ENCODE measurements at regions not wholly inside any gene's neighbourhood (a gene's known extent, or its start where the extent isn't known, plus 50 kb on each side); places are given as distances from the start of the nearest gene placed in this dataset.

- H3K36me3 ChIP-seq (replicated peaks in 1 of 2) = no peaks in the 10 kb centered on the region
- H3K9me3 ChIP-seq (replicated peaks in 1 of 3) = no peaks in the 10 kb centered on the region
- H3K27me3 ChIP-seq = no peaks in the 10 kb centered on the region
- intact Hi-C loops (cut with DNase I) = no loop called here
- DNase-seq = no peak
- H3K4me1 ChIP-seq (replicated peaks in 1 of 2) = no peaks in the 10 kb centered on the region
- WGBS, 4 donors = 48 to 90% (median 75%) methylated on average over 7 of the region's 7 CpGs
- no peak for TF ChIP-seq CTCF (IDR thresholded peaks at IDR 0.05)
- no peak for TF ChIP-seq POLR2A (IDR thresholded peaks at IDR 0.05)
- no peak overlapping the region for H3K27ac ChIP-seq
- no peak overlapping the region for H3K4me3 ChIP-seq
Observed at GRCh38 chr3:55413236-55413635, 73.9 kb downstream of the WNT5A start.

GRCh38 chr3:55412545-55412944 is 74.6 kb downstream of the WNT5A start:
- Histone ChIP-seq H3K4me1 (replicated peaks in 1 of 2) (no peaks in the 10 kb centered on the region), H3K9me3 (replicated peaks in 1 of 3) (no peaks in the 10 kb centered on the region), H3K27ac (no peak overlapping the region), H3K4me3 (no peak overlapping the region), H3K36me3 (replicated peaks in 1 of 2) (no peaks in the 10 kb centered on the region), H3K27me3 (no peaks in the 10 kb centered on the region)
- no peak for DNase-seq
- 77 to 95% (median 85%) methylated on average over 4 of the region's 4 CpGs for WGBS, 4 donors
- no peak for TF ChIP-seq POLR2A (IDR thresholded peaks at IDR 0.05)
- no peak for TF ChIP-seq CTCF (IDR thresholded peaks at IDR 0.05)
- intact Hi-C loops (cut with DNase I) = no loop called here

- Histone ChIP-seq H3K27ac (no peak overlapping the region), H3K27me3 (no peaks in the 10 kb centered on the region), H3K36me3 (replicated peaks in 1 of 2) (no peaks in the 10 kb centered on the region), H3K9me3 (replicated peaks in 1 of 3) (peaks cover 0 to 3% (median 0%) of the 10 kb centered on the region in 3 donors), H3K4me3 (no peak overlapping the region), H3K4me1 (replicated peaks in 1 of 2) (no peaks in the 10 kb centered on the region)
- DNase-seq = no peak
- 69 to 83% (median 80%) methylated on average over 2 of the region's 2 CpGs for WGBS, 4 donors
- TF ChIP-seq CTCF (IDR thresholded peaks at IDR 0.05) (no peak), POLR2A (IDR thresholded peaks at IDR 0.05) (no peak)
- intact Hi-C loops (cut with DNase I) = no loop called here
Observed at GRCh38 chr3:55409806-55410205, 77.3 kb downstream of the WNT5A start.

GRCh38 chr3:55408193-55408826 is 78.8 kb downstream of the WNT5A start:
- DNase-seq = no peak
- intact Hi-C loops (cut with DNase I) = no loop called here
- Histone ChIP-seq H3K9me3 (replicated peaks in 1 of 3) (peaks cover 0 to 3% (median 0%) of the 10 kb centered on the region in 3 donors), H3K36me3 (replicated peaks in 1 of 2) (no peaks in the 10 kb centered on the region), H3K27ac (no peak overlapping the region), H3K4me1 (replicated peaks in 1 of 2) (no peaks in the 10 kb centered on the region), H3K27me3 (no peaks in the 10 kb centered on the region), H3K4me3 (no peak overlapping the region)
- WGBS, 4 donors = 75 to 85% (median 78%) methylated on average over 3 of the region's 3 CpGs
- TF ChIP-seq POLR2A (IDR thresholded peaks at IDR 0.05) (no peak), CTCF (IDR thresholded peaks at IDR 0.05) (no peak)
